NCI-H1048 (cell line): ENCODE measurements at regions not wholly inside any gene's neighbourhood (a gene's known extent, or its start where the extent isn't known, plus 50 kb on each side); places are given as distances from the start of the nearest gene placed in this dataset.

Experiments
- DNase-seq: peaks from one replicate; lab custom pipeline; 2025; lab: John Stamatoyannopoulos, UW

DNA sequence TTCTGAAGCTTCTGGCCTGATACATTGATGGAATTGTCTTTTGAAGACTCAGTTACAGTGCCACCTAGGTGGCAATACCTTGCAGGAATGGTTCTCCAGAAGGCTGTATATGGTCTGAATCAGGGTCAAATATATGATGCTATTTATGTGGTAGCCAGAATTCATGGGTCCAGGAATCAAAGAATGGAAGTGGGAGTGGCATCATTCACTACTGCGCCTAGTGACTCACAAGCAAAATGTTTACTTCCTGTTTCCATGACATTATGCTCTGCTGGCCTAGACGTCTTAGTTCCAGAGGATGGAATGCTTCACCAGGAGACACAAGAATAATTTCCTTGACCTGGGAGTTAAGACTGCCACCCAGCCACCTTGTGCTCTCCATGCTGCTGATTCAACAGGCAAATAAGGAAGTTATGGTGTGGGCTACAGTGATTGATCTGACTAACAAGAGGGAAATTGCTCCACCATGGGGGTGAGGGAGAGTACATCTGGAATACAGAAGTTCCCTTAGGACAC is 491.8 kb downstream of the ETS1 start:
- DNase-seq: no peak

DNA sequence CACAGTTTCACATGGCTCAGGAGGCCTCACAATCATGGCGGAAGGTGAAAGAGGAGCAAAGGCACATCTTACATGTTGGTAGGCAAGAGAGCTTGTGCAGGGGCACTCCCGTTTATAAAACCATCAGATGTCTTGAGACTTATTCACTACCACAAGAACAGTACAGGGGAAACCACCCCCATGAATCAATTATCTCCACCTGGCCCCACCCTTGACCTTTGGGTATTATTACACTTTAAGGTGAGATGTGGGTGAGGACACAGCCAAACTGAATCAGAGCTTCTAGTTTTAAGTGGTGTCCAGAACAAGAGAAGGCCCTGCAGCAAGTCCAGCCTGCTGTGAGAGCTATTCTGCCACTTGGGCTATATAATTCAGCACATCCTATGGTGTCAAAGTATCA is 493.7 kb downstream of the ETS1 start:
- DNase-seq: no peak

DNA sequence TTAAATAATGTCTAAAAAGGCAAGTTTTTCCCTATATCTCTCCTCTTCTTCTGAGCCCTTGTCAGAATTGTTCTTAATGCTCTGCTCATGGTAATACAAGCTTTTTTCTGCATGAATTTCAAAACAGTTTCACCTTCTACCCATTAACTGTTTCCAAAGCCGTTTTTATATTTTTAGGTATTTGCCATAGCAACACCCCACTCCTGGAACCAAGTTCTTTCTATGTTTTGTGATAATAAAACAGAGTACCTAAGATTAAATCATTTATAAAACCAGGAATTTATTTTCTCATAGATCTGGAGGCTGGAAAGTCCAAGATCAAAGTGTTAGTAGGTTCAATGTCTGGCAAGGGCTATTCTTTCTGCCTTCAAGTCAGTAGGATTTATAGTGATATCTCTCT is 497.4 kb downstream of the ETS1 start:
- no peak for DNase-seq

DNA sequence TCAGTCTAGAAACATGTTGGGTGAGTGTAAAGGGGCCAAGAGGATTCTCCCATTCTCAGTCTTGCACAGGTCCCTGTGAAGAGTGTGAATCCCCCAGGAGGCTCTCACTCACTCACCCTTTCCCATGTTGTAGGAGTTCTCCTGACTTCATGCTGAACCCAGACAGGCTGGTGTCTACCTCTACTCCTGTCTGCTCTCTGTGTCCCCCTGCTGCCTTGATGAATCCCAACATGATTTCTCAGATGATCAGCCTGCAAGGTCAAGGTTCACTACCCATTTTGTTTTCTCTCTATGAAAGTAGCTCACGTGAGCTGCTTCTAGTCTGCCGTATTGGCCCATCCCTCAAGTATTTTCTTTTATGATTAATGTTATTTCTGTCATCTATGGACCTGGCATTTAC is 500.6 kb downstream of the ETS1 start:
- DNase-seq: no peak

DNA sequence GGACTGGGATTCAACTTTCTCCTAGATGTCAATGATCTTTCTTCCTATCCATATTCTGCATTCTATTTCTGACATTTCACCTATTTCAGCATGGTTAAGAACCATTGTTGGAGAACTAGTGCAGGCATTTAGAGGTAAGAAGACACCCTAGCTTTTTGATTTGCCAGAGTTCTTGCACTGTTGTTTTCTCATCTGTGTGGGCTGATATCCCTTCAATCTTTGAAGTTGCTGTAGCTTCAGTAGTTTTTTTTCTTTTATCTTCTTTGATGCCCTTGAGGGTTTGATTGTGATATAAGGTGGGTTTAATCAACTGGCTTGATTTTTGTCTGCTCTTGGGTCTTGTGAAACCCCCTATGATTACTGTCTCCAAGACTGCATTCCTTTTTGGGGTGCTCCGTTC is 502.1 kb downstream of the ETS1 start:
- DNase-seq: no peak

DNA sequence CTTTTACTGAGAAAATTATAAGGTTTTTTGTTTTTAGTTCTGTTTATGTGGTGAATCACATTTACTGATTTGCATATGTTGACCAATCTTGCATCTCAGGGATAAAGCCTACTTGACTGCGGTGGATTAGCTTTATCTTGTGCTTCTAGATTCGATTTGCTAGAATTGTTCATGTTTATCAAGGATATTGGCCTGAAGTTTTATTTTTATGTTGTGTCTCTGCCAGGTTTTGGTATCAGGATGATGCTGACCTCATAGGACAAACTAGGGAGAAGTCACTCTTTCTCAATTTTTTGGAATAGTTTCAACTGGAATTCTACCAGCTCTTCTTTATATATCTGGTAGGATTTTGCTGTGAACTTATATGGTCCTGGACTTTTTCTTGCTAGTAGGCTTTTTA is 504.8 kb downstream of the ETS1 start:
- no peak for DNase-seq

DNA sequence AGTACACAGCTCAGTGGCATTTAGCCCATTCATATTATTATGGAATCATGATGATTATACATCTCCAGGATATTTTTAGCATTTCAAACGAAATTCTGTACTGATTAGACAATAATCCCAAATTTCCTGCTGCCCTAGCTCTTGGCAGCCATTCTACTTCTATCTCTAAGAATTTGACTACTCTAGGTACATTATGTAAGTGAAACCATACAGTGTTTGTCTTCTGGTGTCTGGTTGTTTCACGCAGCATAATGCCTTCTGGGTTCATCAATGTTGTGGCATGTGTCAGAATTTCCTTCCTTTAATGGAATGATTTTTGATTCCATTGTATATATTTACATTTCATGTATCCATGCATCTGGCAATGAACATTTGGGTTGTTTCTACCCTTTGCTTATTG is 517.7 kb downstream of the ETS1 start:
- DNase-seq: no peak

DNA sequence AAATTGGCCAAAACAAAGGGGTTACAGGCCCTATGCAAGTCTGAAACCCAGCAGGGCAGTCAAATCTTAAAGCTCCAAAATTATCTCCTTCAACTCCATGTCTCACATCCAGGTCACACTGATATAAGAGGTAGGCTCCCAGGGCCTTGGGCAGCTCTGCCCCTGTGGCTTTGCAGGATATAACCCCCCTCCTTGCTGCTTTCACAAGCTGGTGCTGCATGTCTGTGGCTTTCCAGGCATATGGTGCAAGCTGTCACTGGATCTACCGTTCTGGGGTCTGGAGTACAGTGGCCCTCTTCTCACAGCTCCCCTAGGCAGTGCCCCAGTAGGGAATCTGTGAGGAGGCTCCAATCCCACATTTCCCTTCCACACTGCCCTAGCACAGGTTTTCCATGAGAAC is 519.6 kb downstream of the ETS1 start:
- no peak for DNase-seq

DNA sequence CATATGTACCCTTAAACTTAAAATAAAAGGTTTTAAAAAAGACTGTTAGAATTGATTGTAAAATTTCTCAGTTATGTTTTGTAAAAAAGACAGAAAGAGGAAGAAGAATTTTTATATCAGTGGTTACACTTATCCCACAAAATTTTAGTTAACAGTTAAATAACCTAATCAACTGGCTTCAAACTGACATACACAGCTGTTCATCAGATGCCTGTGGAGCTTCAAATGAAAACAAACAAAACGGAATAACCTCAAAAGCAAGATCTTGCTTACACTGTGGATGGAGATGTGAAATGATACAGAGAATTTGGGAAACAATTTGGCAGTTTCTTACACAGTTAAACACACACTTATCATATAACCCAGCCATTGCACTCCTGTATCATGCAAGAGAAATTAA is 521.0 kb downstream of the ETS1 start:
- DNase-seq: no peak

DNA sequence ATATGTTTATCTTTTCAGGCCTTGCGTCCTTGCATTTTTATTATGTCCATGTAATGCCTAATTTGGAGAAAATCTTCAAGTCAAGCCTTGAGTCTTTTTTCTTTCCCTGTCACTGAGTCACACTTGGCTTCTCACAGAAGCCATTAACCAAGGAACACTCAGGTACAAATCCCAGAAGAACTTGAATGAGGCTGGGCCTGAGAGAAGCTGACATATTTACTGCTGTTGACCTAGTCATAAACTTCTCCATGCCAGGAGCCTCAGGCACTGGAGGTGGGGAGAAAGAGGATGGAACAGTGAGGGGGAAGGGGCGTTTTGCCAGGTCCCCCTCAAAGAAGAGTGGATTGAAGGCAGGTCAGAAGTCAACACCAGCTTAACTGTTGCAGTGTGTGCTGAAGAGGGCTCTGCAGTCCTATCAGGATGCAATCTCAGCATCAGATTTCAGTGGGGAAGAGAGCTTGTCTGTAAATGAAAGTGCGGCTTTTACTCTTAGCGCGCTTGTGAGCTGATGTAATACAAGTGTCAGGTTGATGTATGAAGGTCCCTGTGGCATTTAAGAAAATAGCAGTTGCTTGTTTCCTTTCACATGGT is 526.0 kb downstream of the ETS1 start:
- DNase-seq: no peak

DNA sequence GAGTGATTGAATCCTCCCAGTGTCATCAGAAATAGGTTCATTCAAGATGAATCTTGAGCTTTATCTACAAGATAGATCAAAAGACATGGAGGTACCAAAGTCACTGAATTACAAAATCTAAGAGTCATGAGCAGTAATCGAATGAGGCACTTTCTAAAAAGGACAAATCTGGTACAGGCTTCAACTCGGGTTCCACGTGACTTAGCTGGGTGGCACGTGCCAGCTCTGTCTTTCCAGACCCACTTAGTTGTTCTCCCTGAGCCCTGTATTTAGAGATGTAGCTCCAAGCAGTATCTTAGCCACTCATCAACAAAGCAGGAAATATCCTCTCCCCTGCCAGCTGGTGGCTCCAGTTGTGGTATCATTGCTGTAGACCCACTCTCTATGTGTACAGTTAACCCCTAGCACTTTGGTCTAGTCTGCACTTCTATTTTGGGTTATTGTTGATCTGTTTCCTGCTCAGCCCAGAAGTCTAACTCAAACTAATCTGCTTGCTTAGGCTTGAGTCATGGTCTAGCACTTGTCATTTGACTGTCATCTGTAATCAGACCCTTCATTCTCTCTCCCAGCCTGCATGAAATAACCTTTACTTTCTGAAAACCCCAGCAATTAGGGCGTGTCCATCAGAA is 528.7 kb downstream of the ETS1 start:
- no peak for DNase-seq

DNA sequence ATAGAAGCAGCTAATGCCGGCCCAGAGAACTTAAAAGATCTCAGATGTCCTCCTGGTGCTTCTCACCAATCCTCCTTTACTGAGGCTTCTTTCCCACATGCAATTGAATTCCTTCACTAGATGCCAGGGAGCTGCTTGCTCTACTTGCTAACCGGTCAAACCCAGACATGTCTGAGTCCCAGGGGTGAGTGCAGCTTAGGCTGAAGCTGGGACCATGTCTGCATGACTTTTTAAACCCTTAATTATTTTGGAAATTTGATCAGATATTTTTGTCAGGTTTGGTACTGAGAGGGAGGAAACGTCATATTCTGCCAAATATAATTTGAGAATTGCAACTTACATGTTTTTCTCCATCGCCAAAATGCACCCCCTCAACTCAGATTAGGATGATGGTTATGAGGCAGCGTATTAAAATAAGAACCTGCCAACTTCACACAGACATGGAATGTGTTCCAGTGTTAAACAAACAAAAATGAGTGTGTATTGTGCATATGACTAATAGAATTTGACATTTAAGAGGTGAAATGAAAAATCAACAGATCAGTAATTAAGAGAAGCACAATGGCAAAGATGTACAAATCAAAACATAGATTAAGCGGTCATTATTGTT is 529.5 kb downstream of the ETS1 start:
- DNase-seq: no peak

DNA sequence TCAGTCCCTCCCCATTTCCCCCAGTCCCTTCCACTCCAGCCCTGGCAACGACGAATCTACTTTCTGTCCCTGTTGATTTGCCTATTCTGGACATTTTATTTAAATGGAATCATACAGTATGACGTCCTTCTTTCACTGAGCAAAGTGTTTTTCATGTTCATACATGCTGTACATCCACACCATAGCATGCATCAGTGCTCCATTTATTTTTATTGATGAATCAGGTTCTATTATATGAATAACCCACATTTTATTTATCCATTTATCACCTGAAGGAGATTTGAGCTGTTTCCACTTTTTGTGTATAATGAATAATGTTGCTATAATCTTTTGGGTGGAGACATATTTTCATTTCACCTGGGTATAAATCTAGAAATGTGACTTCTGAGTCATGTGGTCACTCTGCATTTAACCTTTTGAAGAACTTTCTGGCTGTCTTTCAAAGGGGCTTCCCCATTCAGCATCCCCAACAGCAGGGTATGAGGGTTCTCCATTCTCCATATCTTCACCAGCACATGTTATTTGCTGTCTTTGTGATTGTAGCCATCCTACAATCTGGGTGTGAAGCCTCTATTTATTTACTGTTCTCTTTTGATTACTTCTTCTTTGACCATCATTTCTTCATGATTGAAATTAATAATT is 531.7 kb downstream of the ETS1 start:
- DNase-seq: no peak

DNA sequence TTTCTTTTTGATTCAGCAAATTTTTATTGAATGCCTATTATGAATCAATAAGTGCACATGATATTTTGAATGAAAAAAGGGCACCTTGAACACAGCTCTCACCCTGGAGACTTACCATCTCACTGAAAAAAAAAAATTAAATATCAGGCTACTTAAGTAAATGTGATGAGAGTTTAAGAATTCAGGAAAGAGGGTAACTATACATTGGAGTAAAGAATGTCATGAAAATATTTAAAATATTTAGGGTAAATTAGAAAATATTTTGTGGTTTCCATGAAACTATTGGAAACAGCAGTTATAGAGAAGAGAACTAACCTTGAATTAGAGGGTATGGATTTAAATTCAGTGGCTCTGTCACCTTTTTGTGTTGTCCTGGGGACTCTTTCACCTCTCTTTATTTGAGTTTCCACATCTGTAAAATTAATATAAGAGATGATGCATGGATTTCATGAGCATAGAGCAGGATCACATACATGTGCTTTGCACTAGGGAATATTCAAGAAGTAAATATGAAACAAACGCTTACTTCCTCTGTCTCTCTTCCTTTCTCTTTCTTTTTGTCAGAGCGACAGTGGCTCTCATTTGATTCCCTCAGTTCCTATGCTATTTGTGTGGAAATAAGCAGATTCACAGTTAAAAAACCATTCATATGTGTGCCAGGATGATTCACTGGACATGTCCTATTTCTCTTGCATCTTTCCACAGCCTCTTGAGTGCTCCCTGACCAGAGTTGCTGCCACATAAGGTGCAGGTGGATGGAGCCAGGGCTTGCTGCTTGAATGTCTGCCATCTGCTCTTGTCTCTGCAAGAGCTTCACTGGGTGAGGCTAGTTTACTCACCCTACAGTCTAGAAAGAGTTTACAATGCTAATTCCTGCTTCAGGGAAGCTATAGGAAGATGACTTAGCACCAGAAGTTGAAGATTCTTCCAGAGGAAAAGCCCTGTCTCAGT is 533.1 kb downstream of the ETS1 start:
- no peak for DNase-seq

DNA sequence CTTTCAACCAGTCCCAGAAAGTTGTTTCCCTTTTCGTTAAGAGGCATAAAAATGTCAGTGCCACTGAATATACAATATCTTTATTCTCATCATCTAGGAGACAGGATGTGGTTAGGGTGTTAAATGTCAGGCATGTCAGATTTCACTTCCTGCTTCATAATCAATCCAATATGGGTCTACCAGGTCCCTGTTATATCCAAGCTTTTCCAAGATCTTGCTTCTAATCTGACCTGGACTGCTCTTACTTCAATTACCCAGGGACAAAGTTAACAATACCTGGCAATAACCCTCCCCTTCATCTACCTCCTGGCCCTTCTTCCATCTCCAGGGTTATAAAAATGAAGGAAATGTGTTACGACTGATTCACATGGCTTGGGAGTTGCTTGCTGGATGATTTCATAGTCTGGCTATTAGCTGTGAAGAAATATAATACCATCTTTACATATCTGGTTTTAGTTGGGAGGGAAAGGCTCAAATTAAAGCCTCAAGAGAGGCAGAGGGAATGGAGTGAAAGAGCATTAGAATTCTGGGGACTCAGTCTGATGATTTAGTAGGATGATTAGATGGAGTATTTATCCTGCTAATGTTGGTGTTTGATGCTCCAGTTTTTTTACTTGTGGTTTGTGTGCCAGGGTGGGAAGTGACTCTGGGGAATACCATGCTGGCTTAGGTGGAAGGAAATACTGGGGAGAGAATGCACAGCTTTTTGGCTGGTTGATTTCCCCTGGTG is 534.3 kb downstream of the ETS1 start:
- no peak for DNase-seq

DNA sequence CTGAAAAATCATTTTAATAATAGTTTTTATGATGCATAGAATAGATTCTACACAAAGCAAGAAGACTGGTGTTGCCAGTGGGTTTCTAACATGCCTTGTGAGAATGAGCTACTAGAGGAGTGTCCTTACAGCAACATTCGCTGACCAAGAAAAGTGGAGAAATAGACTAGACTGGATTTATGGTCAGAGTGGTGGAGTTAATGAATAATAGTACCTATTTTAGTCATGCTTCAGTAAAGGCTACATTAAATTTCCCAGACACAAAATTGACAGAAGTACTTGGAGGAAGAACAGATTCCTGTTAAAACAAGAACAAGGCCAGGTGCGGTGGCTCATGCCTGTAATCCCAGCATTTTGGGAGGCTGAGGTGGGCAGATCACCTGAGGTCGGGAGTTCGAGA is 539.2 kb downstream of the ETS1 start:
- no peak for DNase-seq

DNA sequence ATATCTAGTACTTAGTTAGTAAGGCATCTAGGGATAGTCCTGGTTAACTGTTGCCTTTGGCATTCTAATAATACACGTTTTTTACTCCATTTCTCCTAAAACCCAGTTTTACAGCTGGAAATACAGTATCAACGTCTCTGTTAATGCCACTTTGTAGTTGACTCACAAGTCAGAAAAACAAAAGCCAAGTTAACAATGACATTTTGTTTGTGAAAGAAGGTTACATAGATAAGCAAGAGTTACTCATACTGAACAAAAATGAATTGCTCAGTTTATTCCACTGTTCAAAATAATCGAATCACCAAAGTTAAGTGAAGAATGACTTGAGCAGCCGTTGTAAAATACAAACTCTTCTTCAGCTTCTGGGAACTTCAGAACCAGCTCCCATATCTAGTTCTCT is 540.3 kb downstream of the ETS1 start:
- DNase-seq: no peak

DNA sequence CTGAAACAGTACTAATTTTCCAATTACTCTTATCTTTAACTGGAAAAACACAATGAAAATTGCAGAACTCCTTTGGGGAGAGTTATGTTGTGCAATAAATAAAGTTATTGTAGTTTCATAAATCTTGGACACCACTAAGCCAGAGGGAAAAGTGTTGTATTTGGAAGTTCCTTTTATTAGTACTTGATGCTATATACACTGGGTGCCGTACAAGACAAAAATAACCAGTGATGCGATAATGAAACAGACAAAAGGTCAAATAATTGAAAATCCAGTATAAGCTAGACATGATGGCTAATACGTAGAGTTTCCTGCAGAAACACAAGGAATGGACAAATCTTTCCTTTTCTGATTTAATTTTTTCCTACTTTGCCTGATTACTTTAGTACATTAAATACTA is 541.1 kb downstream of the ETS1 start:
- no peak for DNase-seq

DNA sequence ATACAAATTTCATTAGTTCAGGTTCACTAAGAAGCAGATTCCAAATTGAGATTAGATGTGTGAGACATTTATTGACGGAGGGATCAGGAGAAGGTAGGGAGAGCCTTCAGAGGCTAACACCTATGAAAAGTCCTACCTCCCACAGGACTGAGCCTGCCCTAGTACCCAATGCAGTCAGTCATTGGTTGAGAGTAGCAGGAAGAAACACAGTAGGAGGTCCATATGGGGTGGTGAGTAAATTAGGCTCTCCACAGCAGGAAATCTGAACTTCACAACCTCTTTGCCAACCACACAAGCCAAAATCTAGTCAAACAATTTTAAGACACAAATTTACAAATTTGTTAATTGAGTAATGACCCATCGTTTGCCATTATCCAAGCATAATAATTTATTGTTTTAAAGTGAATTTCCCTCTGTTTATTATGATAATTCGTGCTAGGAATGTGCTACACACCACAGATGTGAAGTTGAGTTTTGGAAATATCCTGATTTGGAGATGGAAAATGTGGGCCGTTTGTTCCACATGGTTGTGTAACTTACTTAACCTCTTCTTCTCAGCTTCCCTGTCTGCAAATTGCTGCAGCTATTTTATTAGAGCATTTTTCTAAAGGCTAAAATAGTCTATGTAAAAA is 542.1 kb downstream of the ETS1 start:
- no peak for DNase-seq

DNA sequence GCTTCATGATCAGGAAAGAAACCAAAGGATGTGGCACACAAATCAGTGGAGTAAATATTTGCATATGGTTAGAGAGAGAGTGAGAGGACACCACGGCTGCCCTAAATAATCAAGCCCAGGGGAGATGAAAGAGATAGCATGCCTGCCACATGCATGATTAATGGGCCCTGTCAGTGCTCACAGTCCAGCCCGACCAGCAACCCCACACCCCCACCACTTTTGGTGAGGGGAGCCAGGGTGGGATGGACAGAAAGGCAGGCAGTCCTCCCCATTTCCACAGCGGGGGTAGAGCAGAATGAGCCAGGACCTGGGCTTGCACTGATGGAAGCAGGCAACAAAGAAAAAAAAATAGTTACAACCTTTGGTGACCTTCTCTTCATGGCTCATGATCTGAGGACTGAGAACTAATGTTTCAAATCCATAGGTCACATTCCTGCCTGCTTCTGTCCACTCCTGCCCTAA is 545.0 kb downstream of the ETS1 start:
- DNase-seq: no peak

DNA sequence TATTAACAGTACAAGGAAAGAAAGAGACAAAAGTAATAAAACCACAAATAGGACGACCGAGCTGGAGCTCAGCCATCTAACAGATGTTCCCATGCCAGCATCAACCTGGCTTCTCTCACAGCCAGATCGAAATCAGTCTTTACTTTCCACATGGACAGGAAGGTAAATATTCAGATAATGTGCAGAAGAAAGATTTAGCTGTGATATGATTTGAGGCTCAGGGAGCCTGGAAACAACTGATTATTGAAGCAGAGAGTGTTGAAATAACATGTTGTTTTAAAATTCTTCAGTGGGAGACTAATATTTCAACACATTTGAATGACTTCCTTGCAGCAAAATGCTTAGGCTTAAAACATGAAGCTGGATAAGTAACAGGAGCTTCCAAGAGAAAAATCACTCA is 546.8 kb downstream of the ETS1 start:
- no peak for DNase-seq
